NCI-H526 (cell line): ENCODE measurements at regions not wholly inside any gene's neighbourhood (a gene's known extent, or its start where the extent isn't known, plus 50 kb on each side); places are given as distances from the start of the nearest gene placed in this dataset.
"Not testable (repeated sequence)": the region's sequence is repeated elsewhere in the genome, so short reads cannot be mapped to it uniquely, and the experiment has no call there.

Source experiments
- DNase-seq, 2 experiments: peaks; one replicate each; lab custom pipeline; 2025; lab: John Stamatoyannopoulos, UW

DNA sequence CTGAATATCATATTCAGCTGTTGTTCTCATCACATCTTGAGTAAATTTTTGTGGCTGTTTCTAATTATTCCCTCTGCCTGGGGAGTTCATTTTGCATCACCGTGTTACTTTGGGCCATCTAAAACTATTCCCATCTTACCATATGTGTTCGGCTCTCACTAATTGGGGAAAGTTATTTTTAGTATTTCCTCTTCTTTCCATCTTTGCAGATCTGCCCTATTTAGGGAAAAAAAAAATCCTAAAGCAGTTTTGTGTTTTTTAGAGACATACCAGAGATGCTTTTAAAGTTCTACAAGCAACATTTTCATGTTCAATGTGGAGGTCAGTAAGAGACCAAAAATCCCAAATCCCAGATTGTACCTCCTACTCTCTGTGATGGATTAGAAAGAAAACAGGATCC is 111.3 kb upstream of the NDUFV2 start:
- no peak for DNase-seq

GRCh38 chr18:8992500-8992899 is 110.0 kb upstream of the NDUFV2 start:
- DNase-seq, result not testable (repeated sequence)

- no peak for DNase-seq
These were observed 107.9 kb upstream of the NDUFV2 start for GRCh38 chr18:8994603-8995002.

DNA sequence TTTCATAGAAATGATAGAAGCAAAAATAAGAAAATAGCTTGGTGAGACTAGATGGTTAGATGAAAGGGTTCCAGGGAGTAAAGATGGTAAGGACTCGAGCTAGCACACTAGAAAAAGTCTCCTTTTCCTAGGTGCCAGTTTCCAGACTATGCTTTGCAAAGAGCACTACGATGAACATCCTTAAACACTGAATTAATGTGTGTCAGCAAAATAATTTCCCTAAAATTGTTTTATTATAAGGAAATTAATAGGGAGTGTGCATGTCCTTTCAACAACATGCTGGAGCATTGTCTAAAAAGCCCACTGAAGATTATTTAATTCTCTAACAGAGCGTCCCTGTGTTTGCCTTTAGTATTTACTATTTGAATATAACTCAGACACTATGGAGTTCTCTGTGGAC is 107.4 kb upstream of the NDUFV2 start:
- DNase-seq, result no peak

GRCh38 chr18:8996771-8997432 is 105.6 kb upstream of the NDUFV2 start:
- no peak for DNase-seq

DNA sequence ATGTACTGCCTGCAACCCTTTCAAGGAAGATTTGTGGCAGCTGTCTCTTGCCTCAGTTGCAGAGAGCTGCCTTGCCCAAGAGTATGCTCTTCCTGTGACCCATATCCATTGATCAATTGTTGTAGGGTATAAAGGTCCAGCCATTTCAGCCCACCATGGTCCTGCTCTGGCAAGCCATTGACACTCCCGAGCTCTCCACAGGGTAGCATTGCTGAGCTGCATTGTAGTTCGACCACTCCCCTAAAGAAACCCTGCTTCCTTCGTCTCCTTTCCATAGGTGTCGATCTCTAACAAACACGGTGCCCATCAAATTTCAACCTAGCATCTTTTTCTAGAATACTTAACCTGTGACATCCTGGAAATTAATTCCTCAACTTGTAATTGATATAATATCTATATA is 104.9 kb upstream of the NDUFV2 start:
- no peak for DNase-seq

- no peak for DNase-seq
These were observed 103.8 kb upstream of the NDUFV2 start for GRCh38 chr18:8998481-8999217.

DNA sequence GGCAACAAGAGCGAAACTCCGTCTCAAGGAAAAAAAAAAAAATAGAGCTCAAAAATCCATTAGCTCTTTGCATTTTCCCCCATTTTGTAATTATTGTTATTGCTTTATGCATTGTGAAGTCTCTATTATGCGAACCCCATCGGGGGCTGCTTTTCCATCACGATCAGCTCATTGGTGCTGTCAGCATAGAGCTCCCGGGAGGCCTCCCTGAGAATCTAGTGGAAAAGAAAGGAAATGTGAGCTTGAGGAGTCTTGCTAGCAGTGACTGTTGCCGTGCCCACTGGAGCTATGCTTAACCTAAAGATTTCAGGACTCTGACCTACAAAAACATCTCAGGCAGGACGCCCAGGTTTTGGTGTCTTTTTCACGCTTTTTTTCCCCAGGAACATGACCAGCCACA is 102.6 kb upstream of the NDUFV2 start:
- no peak for DNase-seq

DNA sequence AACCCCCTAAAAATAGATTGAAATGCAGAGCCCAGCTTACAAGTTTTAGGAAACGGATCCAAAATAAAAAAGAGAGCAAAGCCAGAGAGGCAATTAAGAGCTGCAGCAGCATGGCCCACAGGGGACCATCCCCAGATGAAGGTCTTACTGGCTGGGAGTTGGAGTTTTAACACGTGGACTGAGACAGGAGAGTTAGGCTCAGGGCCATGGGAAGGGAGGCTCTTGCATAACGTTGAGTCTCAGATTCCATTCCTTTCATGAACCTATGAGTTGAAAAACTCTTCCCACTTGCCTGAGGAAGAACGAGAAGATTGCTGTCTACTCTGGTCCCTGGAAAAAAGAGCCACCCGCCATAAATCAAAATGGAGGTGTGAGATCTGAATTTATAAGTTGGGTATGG is 101.8 kb upstream of the NDUFV2 start:
- no peak for DNase-seq

- DNase-seq, result no peak
These were observed 101.3 kb upstream of the NDUFV2 start for GRCh38 chr18:9001209-9001608.

- no peak for DNase-seq
These were observed 98.9 kb upstream of the NDUFV2 start for GRCh38 chr18:9003406-9004100.

- not testable (repeated sequence) for DNase-seq
These were observed 98.2 kb upstream of the NDUFV2 start for GRCh38 chr18:9004308-9004707.

- DNase-seq, result not testable (repeated sequence)
These were observed 94.8 kb upstream of the NDUFV2 start for GRCh38 chr18:9007700-9008099.

GRCh38 chr18:9008200-9008708 is 94.2 kb upstream of the NDUFV2 start:
- DNase-seq, result no peak

- DNase-seq, result no peak
These were observed 93.5 kb upstream of the NDUFV2 start for GRCh38 chr18:9008709-9009635.

GRCh38 chr18:9009703-9010488 is 92.6 kb upstream of the NDUFV2 start:
- no peak for DNase-seq

DNA sequence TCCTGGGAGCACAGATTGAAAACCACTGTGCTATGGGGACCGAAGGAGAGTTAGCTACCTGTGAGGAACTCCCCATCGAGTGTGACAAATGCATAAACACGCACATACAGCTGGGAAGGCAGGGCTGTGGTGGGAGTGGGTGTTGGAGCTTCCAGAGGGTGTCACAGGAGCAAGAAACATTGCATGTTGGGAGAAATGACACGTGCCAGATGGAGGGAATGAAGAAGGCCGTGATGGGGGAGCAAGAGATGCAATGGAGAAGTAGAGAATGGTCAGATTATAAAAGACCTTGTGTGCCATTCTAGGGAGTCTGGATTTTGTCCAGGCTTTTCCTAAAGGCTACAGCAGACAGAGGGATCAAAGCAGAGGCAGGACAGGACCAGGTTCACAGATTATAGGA is 91.1 kb upstream of the NDUFV2 start:
- DNase-seq, result no peak

DNA sequence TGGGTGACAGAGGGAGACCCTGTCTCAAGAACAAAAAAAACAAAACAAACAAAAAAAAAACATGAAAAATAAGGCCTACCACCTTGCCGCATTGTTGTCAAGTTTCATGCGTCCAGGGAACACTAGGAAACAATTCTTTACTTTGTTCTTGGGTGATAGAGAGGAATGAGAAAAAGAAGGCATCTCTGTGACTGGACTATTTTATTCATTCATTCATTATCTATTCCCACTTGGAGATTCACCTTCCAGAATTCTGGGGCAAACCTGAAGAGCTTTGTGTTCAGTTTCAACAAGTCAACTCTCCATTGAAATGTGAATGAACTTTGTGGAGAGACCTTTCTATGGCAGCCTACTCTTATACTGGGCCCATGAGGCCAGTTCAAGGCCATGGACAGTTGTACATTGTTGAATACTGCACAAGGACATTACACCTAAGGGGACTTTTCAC is 88.5 kb upstream of the NDUFV2 start:
- DNase-seq, result no peak

DNA sequence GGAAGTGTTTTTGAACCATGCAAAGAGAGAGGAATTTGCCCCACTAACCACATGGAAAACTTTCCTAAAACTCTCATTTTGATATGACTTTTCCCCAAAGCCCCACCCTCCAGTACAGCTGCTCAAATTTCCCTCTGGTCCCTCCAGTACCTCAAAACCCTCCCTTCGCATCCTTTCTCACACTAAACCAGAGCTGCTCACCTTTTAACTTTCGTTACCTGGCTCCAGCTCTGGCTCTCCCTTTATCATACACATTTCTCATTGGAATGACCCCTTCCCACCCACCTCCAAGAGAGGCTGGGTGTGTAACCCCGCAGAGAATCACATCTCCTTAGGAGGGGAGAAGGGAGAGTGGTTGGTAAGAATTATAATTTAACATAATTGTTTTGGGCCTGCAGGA is 86.8 kb upstream of the NDUFV2 start:
- DNase-seq, result no peak

DNA sequence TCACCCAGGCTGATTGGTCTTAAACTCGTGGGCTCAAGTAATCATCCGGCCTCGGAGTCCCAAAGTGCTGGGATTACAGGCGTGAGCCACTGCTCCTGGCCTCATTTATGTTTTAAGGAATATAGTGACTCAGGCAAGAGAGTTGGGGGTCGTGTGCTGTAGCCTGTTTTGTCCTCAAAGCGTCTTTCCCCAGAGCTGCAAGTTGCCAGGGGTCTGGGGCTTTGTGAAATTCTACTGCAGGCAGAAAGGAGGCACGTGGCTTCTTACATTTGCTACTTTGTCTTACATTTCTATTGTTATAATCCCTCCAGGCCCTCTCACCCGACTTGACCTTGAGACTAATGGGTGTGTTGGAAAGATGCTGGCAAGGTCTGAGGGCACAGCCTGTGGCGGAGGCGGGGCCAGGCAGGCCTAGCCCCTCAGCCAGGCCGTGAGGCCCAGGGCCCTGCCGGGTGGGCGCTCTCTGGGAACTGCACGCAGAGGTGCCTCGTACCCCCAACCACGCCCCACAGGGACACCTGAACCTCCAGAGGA is 85.8 kb upstream of the NDUFV2 start:
- DNase-seq, result no peak
